Smooth muscle cell (in vitro differentiated cells): ENCODE measurements at regions not wholly inside any gene's neighbourhood (a gene's known extent, or its start where the extent isn't known, plus 50 kb on each side); places are given as distances from the start of the nearest gene placed in this dataset.

Experiments
- DNase-seq: peaks from one replicate; lab custom pipeline; 2025; ENCODE audit not compliant: unreplicated experiment; lab: John Stamatoyannopoulos, UW
- H2AFZ ChIP-seq: fragments of 200-600 bp; sonication (generic); 2 replicates; pipeline ENCODE4 v1.6.0; 2016; ENCODE audit warnings: antibody characterized with exemption, low read depth, mild to moderate bottlenecking
- H3F3A ChIP-seq: fragments of 200-600 bp; sonication (generic); 2 replicates; pipeline ENCODE4 v1.6.0; 2017; ENCODE audit warnings: antibody characterized with exemption, low read depth
- H3K27ac ChIP-seq: fragments of 200-600 bp; sonication (generic); 2 replicates; pipeline ENCODE4 v1.5.1; 2016; ENCODE audit warnings: low read depth, mild to moderate bottlenecking
- H3K27me3 ChIP-seq: fragments of 200-600 bp; sonication (generic); 2 replicates; pipeline ENCODE4 v1.6.1; 2016; ENCODE audit warnings: low read depth, mild to moderate bottlenecking
- H3K36me3 ChIP-seq: fragments of 200-600 bp; sonication (generic); 2 replicates; pipeline ENCODE4 v1.5.1; 2016; ENCODE audit warnings: low read depth
- H3K4me1 ChIP-seq: fragments of 200-600 bp; sonication (generic); 2 replicates; pipeline ENCODE4 v1.5.1; 2016; ENCODE audit warnings: low read depth
- H3K4me2 ChIP-seq: fragments of 200-600 bp; sonication (generic); 2 replicates; pipeline ENCODE4 v1.6.0; 2016; ENCODE audit warnings: mild to moderate bottlenecking
- H3K4me3 ChIP-seq: fragments of 200-600 bp; sonication (generic); 2 replicates; pipeline ENCODE4 v1.5.1; 2016; ENCODE audit warnings: mild to moderate bottlenecking
- H3K79me2 ChIP-seq: fragments of 200-600 bp; sonication (generic); 2 replicates; pipeline ENCODE4 v1.6.0; 2016; ENCODE audit warnings: low read depth, mild to moderate bottlenecking
- H3K9ac ChIP-seq: fragments of 200-600 bp; sonication (generic); 2 replicates; pipeline ENCODE4 v1.6.0; 2016; ENCODE audit warnings: low read depth
- H3K9me3 ChIP-seq: fragments of 200-600 bp; sonication (generic); replicated peaks from 2 replicates; pipeline ENCODE4 v1.5.1; 2016; ENCODE audit warnings: low read depth
- H4K20me1 ChIP-seq: fragments of 200-600 bp; sonication (generic); 2 replicates; pipeline ENCODE4 v1.6.0; 2016; ENCODE audit warnings: low read depth
- CTCF ChIP-seq: fragments of 200-600 bp; sonication (generic); IDR thresholded peaks from 2 replicates; pipeline ENCODE4 v1.5.1; 2017; ENCODE audit warnings: borderline replicate concordance, mild to moderate bottlenecking, antibody characterized with exemption; ENCODE audit not compliant: insufficient read depth, poor library complexity, severe bottlenecking
- WGBS: methylation state at CpG from one replicate; pipeline ENCODE4 v1.1.7; 2016; ENCODE audit warnings: low lambda C conversion rate; 5-methylcytosine and 5-hydroxymethylcytosine counted together

GRCh38 chr9:22257026-22257816 is 189.4 kb upstream of the DMRTA1 start:
- Histone ChIP-seq H3K27me3 (no peaks in the 10 kb centered on the region), H3K79me2 (peaks cover 14% of the 10 kb centered on the region), H3F3A (no peaks in the 10 kb centered on the region), H3K27ac (no peak overlapping the region), H3K36me3 (no peaks in the 10 kb centered on the region), H3K4me3 (no peak overlapping the region), H3K9me3 (no peaks in the 10 kb centered on the region), H2AFZ (no peak overlapping the region), H3K9ac (no peak overlapping the region), H3K4me1 (no peaks in the 10 kb centered on the region), H3K4me2 (no peak overlapping the region), H4K20me1 (peaks cover 26% of the 10 kb centered on the region)
- DNase-seq = no peak
- TF ChIP-seq CTCF = no peak

- no peak for TF ChIP-seq CTCF
- Histone ChIP-seq H3F3A (no peaks in the 10 kb centered on the region), H3K27ac (no peak overlapping the region), H3K9ac (no peak overlapping the region), H3K27me3 (no peaks in the 10 kb centered on the region), H4K20me1 (peaks cover 19% of the 10 kb centered on the region), H3K36me3 (peaks cover 3% of the 10 kb centered on the region), H3K4me1 (no peaks in the 10 kb centered on the region), H3K79me2 (peaks cover 19% of the 10 kb centered on the region), H3K9me3 (no peaks in the 10 kb centered on the region), H2AFZ (no peak overlapping the region), H3K4me3 (no peak overlapping the region), H3K4me2 (no peak overlapping the region)
- no peak for DNase-seq
Observed at GRCh38 chr9:22265038-22265437, 181.6 kb upstream of the DMRTA1 start.

GRCh38 chr9:22265534-22265933 is 181.1 kb upstream of the DMRTA1 start:
- Histone ChIP-seq H3K9me3 (no peaks in the 10 kb centered on the region), H3K4me2 (no peak overlapping the region), H4K20me1 (peaks cover 19% of the 10 kb centered on the region), H3F3A (no peaks in the 10 kb centered on the region), H3K9ac (no peak overlapping the region), H3K36me3 (peaks cover 3% of the 10 kb centered on the region), H2AFZ (no peak overlapping the region), H3K27ac (no peak overlapping the region), H3K4me3 (no peak overlapping the region), H3K27me3 (no peaks in the 10 kb centered on the region), H3K4me1 (no peaks in the 10 kb centered on the region), H3K79me2 (peaks cover 19% of the 10 kb centered on the region)
- WGBS = 81% methylated on average over 2 of the region's 2 CpGs
- no peak for DNase-seq
- TF ChIP-seq CTCF = no peak

- TF ChIP-seq CTCF = no peak
- H3K27ac ChIP-seq = no peak overlapping the region
- no peak for DNase-seq
- 64% methylated on average over 2 of the region's 2 CpGs for WGBS
- peaks cover 6% of the 10 kb centered on the region for H3F3A ChIP-seq
- no peaks in the 10 kb centered on the region for H3K9me3 ChIP-seq
- H3K9ac ChIP-seq = no peak overlapping the region
- no peak overlapping the region for H3K4me2 ChIP-seq
- no peaks in the 10 kb centered on the region for H3K36me3 ChIP-seq
- H3K4me3 ChIP-seq = no peak overlapping the region
- H2AFZ ChIP-seq = no peak overlapping the region
- H3K79me2 ChIP-seq = no peaks in the 10 kb centered on the region
- H3K27me3 ChIP-seq = no peaks in the 10 kb centered on the region
- no peaks in the 10 kb centered on the region for H3K4me1 ChIP-seq
- H4K20me1 ChIP-seq = peaks cover 49% of the 10 kb centered on the region
Observed at GRCh38 chr9:22274477-22274876, 172.1 kb upstream of the DMRTA1 start.
